DOHH2 (cell line): ENCODE measurements at regions not wholly inside any gene's neighbourhood (a gene's known extent, or its start where the extent isn't known, plus 50 kb on each side); places are given as distances from the start of the nearest gene placed in this dataset.

Source experiments
- EZH2phosphoT487 ChIP-seq: fragments of 200-600 bp; sonication (generic); IDR thresholded peaks from 2 replicates; pipeline ENCODE4 v1.6.1; 2017; ENCODE audit warnings: borderline replicate concordance, mild to moderate bottlenecking, antibody characterized with exemption, low read length, moderate library complexity, mixed read lengths
- TF ChIP-seq, protein P1 (sequence below): fragments of 200-600 bp; sonication (generic); IDR thresholded peaks from one replicate; pipeline ENCODE4 v1.5.1; 2014; ENCODE audit warnings: antibody characterized with exemption, mild to moderate bottlenecking, low read depth, low read length; ENCODE audit not compliant: poor library complexity, severe bottlenecking

DNA sequence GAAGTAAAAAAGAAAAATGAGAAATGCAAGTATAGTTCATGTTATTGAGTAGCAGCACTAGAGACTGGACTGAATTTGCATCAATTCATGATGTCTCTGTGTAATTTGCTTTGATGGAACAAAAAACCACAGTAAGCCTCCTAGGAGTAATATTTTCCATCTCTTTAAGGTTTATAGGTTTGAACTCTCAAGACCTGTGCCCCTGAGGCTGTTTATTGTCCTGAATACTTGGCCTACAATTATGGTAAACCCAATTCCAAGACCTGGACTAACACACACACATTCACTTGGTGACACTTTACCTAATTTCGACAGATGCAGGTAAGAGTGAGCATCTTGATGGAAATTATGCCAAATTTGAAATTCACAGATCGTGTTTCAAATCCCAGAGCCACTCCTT lies 71.8 kb upstream of the ZNF521 start:
- TF ChIP-seq, protein P1, sequence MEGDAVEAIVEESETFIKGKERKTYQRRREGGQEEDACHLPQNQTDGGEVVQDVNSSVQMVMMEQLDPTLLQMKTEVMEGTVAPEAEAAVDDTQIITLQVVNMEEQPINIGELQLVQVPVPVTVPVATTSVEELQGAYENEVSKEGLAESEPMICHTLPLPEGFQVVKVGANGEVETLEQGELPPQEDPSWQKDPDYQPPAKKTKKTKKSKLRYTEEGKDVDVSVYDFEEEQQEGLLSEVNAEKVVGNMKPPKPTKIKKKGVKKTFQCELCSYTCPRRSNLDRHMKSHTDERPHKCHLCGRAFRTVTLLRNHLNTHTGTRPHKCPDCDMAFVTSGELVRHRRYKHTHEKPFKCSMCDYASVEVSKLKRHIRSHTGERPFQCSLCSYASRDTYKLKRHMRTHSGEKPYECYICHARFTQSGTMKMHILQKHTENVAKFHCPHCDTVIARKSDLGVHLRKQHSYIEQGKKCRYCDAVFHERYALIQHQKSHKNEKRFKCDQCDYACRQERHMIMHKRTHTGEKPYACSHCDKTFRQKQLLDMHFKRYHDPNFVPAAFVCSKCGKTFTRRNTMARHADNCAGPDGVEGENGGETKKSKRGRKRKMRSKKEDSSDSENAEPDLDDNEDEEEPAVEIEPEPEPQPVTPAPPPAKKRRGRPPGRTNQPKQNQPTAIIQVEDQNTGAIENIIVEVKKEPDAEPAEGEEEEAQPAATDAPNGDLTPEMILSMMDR: no peak
- no peak for TF ChIP-seq EZH2phosphoT487
